Epithelial cell of esophagus (primary cell): ENCODE measurements at regions not wholly inside any gene's neighbourhood (a gene's known extent, or its start where the extent isn't known, plus 50 kb on each side); places are given as distances from the start of the nearest gene placed in this dataset.
"Not testable (repeated sequence)": the region's sequence is repeated elsewhere in the genome, so short reads cannot be mapped to it uniquely, and the experiment has no call there.

Source experiments
- DNase-seq: peaks from one replicate; pipeline ENCODE4 v3.0.0; 2010; ENCODE audit warnings: low read depth
- H3K4me3 ChIP-seq: 2 replicates; pipeline ENCODE4 v1.5.1; 2011; ENCODE audit warnings: mild to moderate bottlenecking, low read length, control low read depth
- CTCF ChIP-seq: IDR thresholded peaks from 2 replicates; pipeline ENCODE4 v1.5.1; 2011; ENCODE audit warnings: low read depth, mild to moderate bottlenecking, low read length, control low read depth, inconsistent platforms; ENCODE audit not compliant: insufficient read depth; ENCODE audit errors: missing control alignments

GRCh38 chr13:50494138-50494537, 349.4 kb downstream of the DLEU7 start:
- TF ChIP-seq CTCF, result no peak
- H3K4me3 ChIP-seq, result no peak overlapping the region
- no peak for DNase-seq

- H3K4me3 ChIP-seq, DNase-seq: not testable (repeated sequence)
These were observed 340.3 kb downstream of the DLEU7 start for GRCh38 chr13:50503212-50503611.

- DNase-seq, result no peak
- TF ChIP-seq CTCF, result no peak
- no peak overlapping the region for H3K4me3 ChIP-seq
These were observed 334.3 kb downstream of the DLEU7 start for GRCh38 chr13:50509167-50509566.

- no peak overlapping the region for H3K4me3 ChIP-seq
- TF ChIP-seq CTCF, result no peak
- peak; percentile 24 for DNase-seq
These were observed 333.6 kb downstream of the DLEU7 start for GRCh38 chr13:50509771-50510441.

GRCh38 chr13:50510885-50511545, 332.5 kb downstream of the DLEU7 start:
- not testable (repeated sequence) for DNase-seq, H3K4me3 ChIP-seq

- no peak for DNase-seq
- H3K4me3 ChIP-seq, result no peak overlapping the region
- no peak for TF ChIP-seq CTCF
These were observed 331.6 kb downstream of the DLEU7 start for GRCh38 chr13:50511877-50512341.

GRCh38 chr13:50512474-50513299, 330.8 kb downstream of the DLEU7 start:
- DNase-seq, result no peak
- no peak for TF ChIP-seq CTCF
- no peak overlapping the region for H3K4me3 ChIP-seq
